HG03175 (cell line): ENCODE measurements at regions not wholly inside any gene's neighbourhood (a gene's known extent, or its start where the extent isn't known, plus 50 kb on each side); places are given as distances from the start of the nearest gene placed in this dataset.

Experiments used
- ATAC-seq: cut with Tn5 transposase; IDR thresholded peaks from one replicate; pipeline ENCODE4 v1.9.1; 2021; ENCODE audit warnings: mild to moderate bottlenecking, moderate library complexity; ENCODE audit not compliant: unreplicated experiment

- no peak for ATAC-seq
Measured at GRCh38 chr2:59015027-59015426, 773.9 kb upstream of the FANCL start.

GRCh38 chr2:59012971-59013370, 771.8 kb upstream of the FANCL start:
- no peak for ATAC-seq

- ATAC-seq = no peak
Measured at GRCh38 chr2:59012234-59012633, 771.1 kb upstream of the FANCL start.

- ATAC-seq = no peak
Measured at GRCh38 chr2:59008950-59009349, 767.8 kb upstream of the FANCL start.

GRCh38 chr2:59005836-59006615, 764.9 kb upstream of the FANCL start:
- no peak for ATAC-seq

- ATAC-seq = no peak
Measured at GRCh38 chr2:59004621-59005020, 763.5 kb upstream of the FANCL start.

- ATAC-seq = no peak
Measured at GRCh38 chr2:59000796-59001195, 759.7 kb upstream of the FANCL start.

GRCh38 chr2:58992062-58992706, 751.1 kb upstream of the FANCL start:
- no peak for ATAC-seq

GRCh38 chr2:58991357-58991756, 750.2 kb upstream of the FANCL start:
- ATAC-seq = no peak

- ATAC-seq = no peak
Measured at GRCh38 chr2:58985541-58985940, 744.4 kb upstream of the FANCL start.

GRCh38 chr2:58984731-58985130, 743.6 kb upstream of the FANCL start:
- no peak for ATAC-seq

- ATAC-seq = no peak
Measured at GRCh38 chr2:58983111-58983510, 742.0 kb upstream of the FANCL start.

- no peak for ATAC-seq
Measured at GRCh38 chr2:58981237-58981636, 740.1 kb upstream of the FANCL start.

GRCh38 chr2:58976375-58977071, 735.4 kb upstream of the FANCL start:
- no peak for ATAC-seq

GRCh38 chr2:58974881-58975280, 733.8 kb upstream of the FANCL start:
- ATAC-seq = no peak

GRCh38 chr2:58974426-58974825, 733.3 kb upstream of the FANCL start:
- ATAC-seq = no peak

GRCh38 chr2:58973811-58974281, 732.7 kb upstream of the FANCL start:
- ATAC-seq = no peak

GRCh38 chr2:58972737-58973136, 731.6 kb upstream of the FANCL start:
- ATAC-seq = no peak

- no peak for ATAC-seq
Measured at GRCh38 chr2:58971511-58972360, 730.6 kb upstream of the FANCL start.

- no peak for ATAC-seq
Measured at GRCh38 chr2:58970365-58970764, 729.2 kb upstream of the FANCL start.

GRCh38 chr2:58968885-58969284, 727.8 kb upstream of the FANCL start:
- no peak for ATAC-seq
